Subcutaneous abdominal adipose tissue (tissue), 5 donors: ENCODE measurements at regions not wholly inside any gene's neighbourhood (a gene's known extent, or its start where the extent isn't known, plus 50 kb on each side); places are given as distances from the start of the nearest gene placed in this dataset.
"Not testable (repeated sequence)": the region's sequence is repeated elsewhere in the genome, so short reads cannot be mapped to it uniquely, and the experiment has no call there.

ENCODE experiments used
- H3K27ac ChIP-seq: one replicate; pipeline ENCODE4 v1.7.0; 2013; ENCODE audit warnings: low read depth, mild to moderate bottlenecking, inconsistent platforms, low read length, moderate library complexity
- H3K27me3 ChIP-seq, 5 donors: one replicate each; pipeline ENCODE4 v1.7.0; 2013; ENCODE audit warnings: low read length in 5 of 5, inconsistent platforms in 1 of 5; ENCODE audit not compliant: control insufficient read depth in 5 of 5, insufficient read depth in 4 of 5
- H3K36me3 ChIP-seq, 5 donors: one replicate each; pipeline ENCODE4 v1.7.0; 2013; ENCODE audit warnings: low read length in 5 of 5; ENCODE audit not compliant: control insufficient read depth in 5 of 5, insufficient read depth in 5 of 5
- H3K4me1 ChIP-seq, 5 donors: one replicate each; pipeline ENCODE4 v1.7.0; 2013; ENCODE audit warnings: low read length in 5 of 5, mild to moderate bottlenecking in 3 of 5, moderate library complexity in 1 of 5; ENCODE audit not compliant: control insufficient read depth in 5 of 5, insufficient read depth in 5 of 5
- H3K4me3 ChIP-seq, 5 donors: one replicate each; pipeline ENCODE4 v1.7.0; 2013; ENCODE audit warnings: low read length in 5 of 5, low read depth in 1 of 5
- H3K9ac ChIP-seq, 5 donors: one replicate each; pipeline ENCODE4 v1.7.0; 2013; ENCODE audit warnings: low read length in 5 of 5, mild to moderate bottlenecking in 4 of 5, moderate library complexity in 3 of 5
- H3K9me3 ChIP-seq, 5 donors: one replicate each; pipeline ENCODE4 v1.7.0; 2013; ENCODE audit warnings: low read length in 5 of 5; ENCODE audit not compliant: control insufficient read depth in 5 of 5
- donor health status: healthy.
- donor health status: healthy.
- donor health status: healthy.
- donor health status: healthy.
- donor health status: healthy.

GRCh38 chr2:180553094-180553715 lies 427.2 kb upstream of the UBE2E3 start:
- Histone ChIP-seq H3K27ac (no peak overlapping the region), H3K4me1 (no peaks in the 10 kb centered on the region), H3K27me3 (no peaks in the 10 kb centered on the region), H3K9ac (no peak overlapping the region), H3K4me3 (no peak overlapping the region), H3K9me3 (no peaks in the 10 kb centered on the region), H3K36me3 (no peaks in the 10 kb centered on the region)

- Histone ChIP-seq H3K27me3 (no peaks in the 10 kb centered on the region), H3K4me3 (no peak overlapping the region), H3K9ac (no peak overlapping the region), H3K9me3 (peaks cover 0 to 2% (median 0%) of the 10 kb centered on the region in 5 donors), H3K4me1 (peaks cover 0 to 5% (median 0%) of the 10 kb centered on the region in 5 donors), H3K36me3 (no peaks in the 10 kb centered on the region), H3K27ac (no peak overlapping the region)
Observed at GRCh38 chr2:180542511-180542910, 437.9 kb upstream of the UBE2E3 start.

- no peaks in the 10 kb centered on the region for H3K27me3 ChIP-seq
- H3K4me3 ChIP-seq: no peak overlapping the region
- H3K9me3 ChIP-seq: no peaks in the 10 kb centered on the region
- no peak overlapping the region for H3K27ac ChIP-seq
- peaks cover 0 to 2% (median 0%) of the 10 kb centered on the region in 5 donors for H3K4me1 ChIP-seq
- H3K36me3 ChIP-seq: no peaks in the 10 kb centered on the region
- no peak overlapping the region for H3K9ac ChIP-seq
Observed at GRCh38 chr2:180540761-180541160, 439.6 kb upstream of the UBE2E3 start.

- H3K9me3 ChIP-seq: no peaks in the 10 kb centered on the region
- H3K36me3 ChIP-seq: no peaks in the 10 kb centered on the region
- no peaks in the 10 kb centered on the region for H3K4me1 ChIP-seq
- no peak overlapping the region for H3K9ac ChIP-seq
- H3K27ac ChIP-seq: no peak overlapping the region
- no peaks in the 10 kb centered on the region for H3K27me3 ChIP-seq
- H3K4me3 ChIP-seq: no peak overlapping the region
Observed at GRCh38 chr2:180539541-180539940, 440.9 kb upstream of the UBE2E3 start.

DNA sequence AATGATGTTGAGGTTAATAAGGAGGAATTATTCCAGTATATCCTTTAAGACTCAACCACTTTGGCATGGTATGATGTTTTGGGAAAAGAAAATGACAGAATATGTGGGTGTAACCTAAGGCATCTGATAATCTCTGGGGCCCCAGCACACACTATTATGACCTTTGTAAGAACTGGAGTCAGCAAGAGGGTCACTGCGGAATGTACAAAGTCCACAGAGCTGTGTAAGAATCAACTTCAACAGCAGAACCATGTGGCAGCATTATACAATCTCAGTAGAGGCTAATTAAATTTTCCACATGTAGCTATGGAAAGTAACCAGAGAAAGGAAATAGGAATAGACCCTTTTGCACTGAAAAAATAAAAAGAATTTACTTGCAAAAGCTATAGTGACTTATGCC lies 445.1 kb upstream of the UBE2E3 start:
- no peak overlapping the region for H3K4me3 ChIP-seq
- H3K9ac ChIP-seq: no peak overlapping the region
- H3K27ac ChIP-seq: no peak overlapping the region
- no peaks in the 10 kb centered on the region for H3K36me3 ChIP-seq
- H3K27me3 ChIP-seq: no peaks in the 10 kb centered on the region
- no peaks in the 10 kb centered on the region for H3K9me3 ChIP-seq
- H3K4me1 ChIP-seq: no peaks in the 10 kb centered on the region

DNA sequence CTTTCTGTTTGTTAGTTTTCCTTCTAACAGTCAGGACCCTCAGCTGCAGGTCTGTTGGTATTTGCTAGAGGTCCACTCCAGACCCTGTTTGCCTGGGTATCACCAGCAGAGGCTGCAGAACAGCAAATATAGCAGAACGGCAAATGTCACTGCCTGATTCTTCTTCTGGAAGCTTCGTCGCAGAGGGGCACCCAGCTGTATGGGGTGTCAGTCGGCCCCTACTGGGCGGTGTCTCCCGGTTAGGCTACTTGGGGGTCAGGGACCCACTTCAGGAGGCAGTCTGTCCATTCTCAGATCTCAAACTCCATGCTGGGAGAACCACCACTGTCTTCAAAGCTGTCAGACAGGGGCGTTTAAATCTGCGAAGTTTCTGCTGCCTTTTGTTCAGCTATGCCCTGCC lies 448.6 kb upstream of the UBE2E3 start:
- not testable (repeated sequence) for H3K27me3 ChIP-seq, H3K36me3 ChIP-seq, H3K27ac ChIP-seq, H3K9ac ChIP-seq, H3K4me1 ChIP-seq, H3K9me3 ChIP-seq, H3K4me3 ChIP-seq

DNA sequence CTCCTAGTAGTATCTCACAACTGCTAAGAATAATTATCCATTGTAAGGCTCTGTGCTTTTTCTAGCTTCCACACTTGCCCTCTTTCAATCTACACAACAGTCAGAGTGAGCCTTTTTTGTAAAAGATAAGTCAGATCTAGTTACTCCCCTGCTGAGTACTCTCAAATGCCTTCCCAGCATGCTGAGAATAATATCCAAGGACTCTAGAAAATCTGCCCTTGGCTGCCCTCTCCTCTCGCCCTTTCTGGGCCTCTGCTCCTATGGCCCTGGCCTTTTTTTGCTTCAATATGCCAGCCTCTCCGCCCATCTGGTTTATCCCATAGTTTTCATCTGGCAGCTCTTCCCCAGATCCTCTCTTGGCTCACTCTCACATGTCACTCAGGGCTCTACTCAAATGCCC lies 455.9 kb upstream of the UBE2E3 start:
- Histone ChIP-seq H3K27ac (peak overlapping the region; percentile 76), H3K27me3 (no peaks in the 10 kb centered on the region), H3K9me3 (no peaks in the 10 kb centered on the region), H3K4me1 (peaks cover 0 to 10% (median 4%) of the 10 kb centered on the region in 5 donors), H3K36me3 (no peaks in the 10 kb centered on the region), H3K9ac (no peak overlapping the region), H3K4me3 (no peak overlapping the region)

- H3K27me3 ChIP-seq: no peaks in the 10 kb centered on the region
- H3K9ac ChIP-seq: no peak overlapping the region
- H3K4me3 ChIP-seq: no peak overlapping the region
- H3K27ac ChIP-seq: peak overlapping the region; percentile 76
- no peaks in the 10 kb centered on the region for H3K36me3 ChIP-seq
- H3K4me1 ChIP-seq: peaks cover 0 to 10% (median 4%) of the 10 kb centered on the region in 5 donors
- H3K9me3 ChIP-seq: no peaks in the 10 kb centered on the region
Observed at GRCh38 chr2:180523621-180524340, 456.6 kb upstream of the UBE2E3 start.

GRCh38 chr2:180520921-180521581 lies 459.4 kb upstream of the UBE2E3 start:
- Histone ChIP-seq H3K9me3 (peaks cover 0 to 3% (median 0%) of the 10 kb centered on the region in 5 donors), H3K4me1 (peaks cover 0 to 10% (median 4%) of the 10 kb centered on the region in 5 donors), H3K27ac (no peak overlapping the region), H3K27me3 (no peaks in the 10 kb centered on the region), H3K36me3 (no peaks in the 10 kb centered on the region), H3K9ac (no peak overlapping the region), H3K4me3 (no peak overlapping the region)

DNA sequence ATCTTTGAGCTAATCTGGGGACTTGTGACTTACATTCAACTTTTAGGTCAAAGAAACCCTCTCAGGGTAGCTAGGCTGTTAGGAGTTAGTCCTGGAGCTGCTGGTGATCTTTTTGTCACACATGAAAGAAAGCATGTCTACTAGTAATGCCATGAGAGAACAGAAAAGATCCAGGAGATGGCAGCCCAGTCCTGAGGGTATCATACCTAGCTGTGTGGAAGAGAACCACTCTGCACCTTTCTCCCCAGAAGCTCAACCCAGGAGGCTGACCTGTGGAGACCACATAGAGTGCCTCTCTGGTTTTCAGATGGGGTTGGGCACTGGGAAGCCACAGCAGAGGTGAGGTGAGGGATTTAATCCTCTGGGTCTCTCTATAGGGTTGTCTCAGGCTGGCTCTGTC lies 460.2 kb upstream of the UBE2E3 start:
- Histone ChIP-seq H3K27me3 (no peaks in the 10 kb centered on the region), H3K9me3 (peaks cover 0 to 3% (median 0%) of the 10 kb centered on the region in 5 donors), H3K4me3 (no peak overlapping the region), H3K4me1 (peaks cover 0 to 10% (median 4%) of the 10 kb centered on the region in 5 donors), H3K36me3 (no peaks in the 10 kb centered on the region), H3K27ac (no peak overlapping the region), H3K9ac (no peak overlapping the region)
